Calu3 (cell line): ENCODE measurements at regions not wholly inside any gene's neighbourhood (a gene's known extent, or its start where the extent isn't known, plus 50 kb on each side); places are given as distances from the start of the nearest gene placed in this dataset.

Experiments used
- BruUV-seq: library from RNA; stranded (reverse); fragments of 400-500 nt; replicated peaks from 2 replicates; lab custom pipeline; 2021; lab: Mats Ljungman, UMichigan
- CTCF ChIA-PET: fragments of 300-600 bp; sonication (Branson Sonifier 250); formaldehyde crosslinking; loops from one replicate; lab custom pipeline; 2022; ENCODE audit warnings: antibody characterized with exemption; lab: Charles Lee
- DNase-seq: peaks from one replicate; pipeline ENCODE4 v3.0.0; 2022
- H3K27ac Mint-ChIP-seq: one replicate; pipeline ENCODE4 v1.8.0; 2022; ENCODE audit warnings: mixed read lengths; ENCODE audit not compliant: unreplicated experiment
- H3K27me3 Mint-ChIP-seq: one replicate; pipeline ENCODE4 v1.8.0; 2022; ENCODE audit warnings: mixed read lengths; ENCODE audit not compliant: unreplicated experiment
- H3K36me3 Mint-ChIP-seq: one replicate; pipeline ENCODE4 v1.8.0; 2022; ENCODE audit warnings: mild to moderate bottlenecking, moderate library complexity, mixed read lengths; ENCODE audit not compliant: insufficient read depth, unreplicated experiment
- H3K4me1 Mint-ChIP-seq: one replicate; pipeline ENCODE4 v1.8.0; 2022; ENCODE audit warnings: mild to moderate bottlenecking, low read depth, mixed read lengths; ENCODE audit not compliant: unreplicated experiment
- H3K4me3 Mint-ChIP-seq: one replicate; pipeline ENCODE4 v1.8.0; 2022; ENCODE audit warnings: mild to moderate bottlenecking, low read depth, moderate library complexity, mixed read lengths; ENCODE audit not compliant: unreplicated experiment
- H3K9me3 Mint-ChIP-seq: one replicate; pipeline ENCODE4 v1.8.0; 2022; ENCODE audit warnings: low read depth, mixed read lengths; ENCODE audit not compliant: unreplicated experiment
- CTCF ChIP-seq: fragments of 200-600 bp; IDR thresholded peaks from one replicate; pipeline ENCODE4 v1.8.0; 2022; ENCODE audit warnings: antibody characterized with exemption; ENCODE audit not compliant: unreplicated experiment
- intact Hi-C: fragments of 100-400 bp; cut with micrococcal nuclease; formaldehyde crosslinking; loops from one replicate; pipeline ENCODE4 v1.10.0; 2022; ENCODE audit not compliant: unreplicated experiment

- no peak overlapping the region for H3K4me3 Mint-ChIP-seq
- no peaks in the 10 kb centered on the region for H3K36me3 Mint-ChIP-seq
- peaks cover 45% of the 10 kb centered on the region for H3K27me3 Mint-ChIP-seq
- DNase-seq, result no peak
- H3K4me1 Mint-ChIP-seq, result no peaks in the 10 kb centered on the region
- CTCF ChIA-PET, result no interaction called here
- intact Hi-C loops, result no loop called here
- no peak overlapping the region for H3K27ac Mint-ChIP-seq
- no peak for TF ChIP-seq CTCF
- H3K9me3 Mint-ChIP-seq, result peaks cover 3% of the 10 kb centered on the region
- no TSS peak for BruUV-seq
Observed at GRCh38 chr1:208551024-208551423, 306.8 kb upstream of the PLXNA2 start.

- no TSS peak for BruUV-seq
- CTCF ChIA-PET, result no interaction called here
- no peak for TF ChIP-seq CTCF
- no peak for DNase-seq
- no peaks in the 10 kb centered on the region for H3K4me1 Mint-ChIP-seq
- H3K36me3 Mint-ChIP-seq, result no peaks in the 10 kb centered on the region
- H3K27ac Mint-ChIP-seq, result no peak overlapping the region
- peaks cover 3% of the 10 kb centered on the region for H3K9me3 Mint-ChIP-seq
- no peak overlapping the region for H3K4me3 Mint-ChIP-seq
- H3K27me3 Mint-ChIP-seq, result peaks cover 53% of the 10 kb centered on the region
- intact Hi-C loops, result no loop called here
Observed at GRCh38 chr1:208551633-208552320, 307.6 kb upstream of the PLXNA2 start.

- peaks cover 6% of the 10 kb centered on the region for H3K9me3 Mint-ChIP-seq
- TF ChIP-seq CTCF, result no peak
- DNase-seq, result no peak
- intact Hi-C loops, result no loop called here
- peaks cover 61% of the 10 kb centered on the region for H3K27me3 Mint-ChIP-seq
- H3K27ac Mint-ChIP-seq, result no peak overlapping the region
- CTCF ChIA-PET, result no interaction called here
- no TSS peak for BruUV-seq
- H3K36me3 Mint-ChIP-seq, result no peaks in the 10 kb centered on the region
- no peaks in the 10 kb centered on the region for H3K4me1 Mint-ChIP-seq
- H3K4me3 Mint-ChIP-seq, result no peak overlapping the region
Observed at GRCh38 chr1:208552928-208553327, 308.7 kb upstream of the PLXNA2 start.

- H3K36me3 Mint-ChIP-seq, result no peaks in the 10 kb centered on the region
- no peak overlapping the region for H3K4me3 Mint-ChIP-seq
- CTCF ChIA-PET, result no interaction called here
- H3K9me3 Mint-ChIP-seq, result peaks cover 6% of the 10 kb centered on the region
- no TSS peak for BruUV-seq
- H3K27ac Mint-ChIP-seq, result no peak overlapping the region
- no peak for DNase-seq
- no peak for TF ChIP-seq CTCF
- H3K4me1 Mint-ChIP-seq, result no peaks in the 10 kb centered on the region
- H3K27me3 Mint-ChIP-seq, result peaks cover 79% of the 10 kb centered on the region
- intact Hi-C loops, result no loop called here
Observed at GRCh38 chr1:208556461-208556860, 312.3 kb upstream of the PLXNA2 start.
